ENCODE measurements at regions not wholly inside any gene's neighbourhood (a gene's known extent, or its start where the extent isn't known, plus 50 kb on each side); places are given as distances from the start of the nearest gene placed in this dataset.

- ATAC-seq = no peak
- H3K27ac ChIP-seq = no peak overlapping the region
These were observed 187.1 kb upstream of the C1QTNF7 start for GRCh38 chr4:15240764-15241163.

GRCh38 chr4:15242021-15242420, 185.8 kb upstream of the C1QTNF7 start:
- H3K27me3 ChIP-seq (ENCODE audit: insufficient read depth in 3 of 3, low read length in 2 of 3) = no peaks in the 10 kb centered on the region
- 43 to 53% (median 52%) methylated on average over 1 of the region's 1 CpG for WGBS, 3 donors
- intact Hi-C loops (cut with DNase I) = no loop called here
- H3K27ac ChIP-seq = no peak overlapping the region
- DNase-seq (no peak), ATAC-seq (no peak)
- H3K4me3 ChIP-seq = no peak overlapping the region
- TF ChIP-seq CTCF (IDR thresholded peaks at IDR 0.05) = no peak
- H3K9me3 ChIP-seq = no peaks in the 10 kb centered on the region
- no peaks in the 10 kb centered on the region for H3K4me1 ChIP-seq
- no peaks in the 10 kb centered on the region for H3K36me3 ChIP-seq (ENCODE audit: insufficient read depth in 1 of 2, low read depth in 1 of 2)

More at GRCh38 chr4:15240764-15241163, 187.1 kb upstream of the C1QTNF7 start:
- Histone ChIP-seq H3K9me3 (no peaks in the 10 kb centered on the region), H3K27me3 (ENCODE audit: insufficient read depth in 3 of 3, low read length in 2 of 3) (no peaks in the 10 kb centered on the region), H3K4me3 (no peak overlapping the region), H3K4me1 (no peaks in the 10 kb centered on the region), H3K36me3 (ENCODE audit: insufficient read depth in 1 of 2, low read depth in 1 of 2) (no peaks in the 10 kb centered on the region)
- TF ChIP-seq CTCF (IDR thresholded peaks at IDR 0.05) = no peak
- 81 to 90% (median 82%) methylated on average over 3 of the region's 3 CpGs for WGBS, 3 donors
- intact Hi-C loops (cut with DNase I) = no loop called here
- no peak for DNase-seq

- no peaks in the 10 kb centered on the region for H3K27me3 ChIP-seq (ENCODE audit: insufficient read depth in 3 of 3, low read length in 2 of 3)
- DNase-seq (no peak), ATAC-seq (no peak)
- H3K27ac ChIP-seq = no peak overlapping the region
- H3K9me3 ChIP-seq = no peaks in the 10 kb centered on the region
- 88 to 94% (median 88%) methylated on average over 2 of the region's 2 CpGs for WGBS, 3 donors
- H3K4me1 ChIP-seq = no peaks in the 10 kb centered on the region
- no peak overlapping the region for H3K4me3 ChIP-seq
- intact Hi-C loops (cut with DNase I) = no loop called here
- H3K36me3 ChIP-seq (ENCODE audit: insufficient read depth in 1 of 2, low read depth in 1 of 2) = no peaks in the 10 kb centered on the region
- TF ChIP-seq CTCF (IDR thresholded peaks at IDR 0.05) = no peak
These were observed 183.5 kb upstream of the C1QTNF7 start for GRCh38 chr4:15244354-15244753.

- Histone ChIP-seq H3K27ac (no peak overlapping the region), H3K9me3 (no peaks in the 10 kb centered on the region), H3K36me3 (ENCODE audit: insufficient read depth in 1 of 2, low read depth in 1 of 2) (no peaks in the 10 kb centered on the region), H3K4me3 (no peak overlapping the region), H3K4me1 (no peaks in the 10 kb centered on the region), H3K27me3 (ENCODE audit: insufficient read depth in 3 of 3, low read length in 2 of 3) (no peaks in the 10 kb centered on the region)
- intact Hi-C loops (cut with DNase I) = no loop called here
- TF ChIP-seq CTCF (IDR thresholded peaks at IDR 0.05) = no peak
- ATAC-seq (no peak), DNase-seq (no peak)
- WGBS, 3 donors = 80 to 87% (median 83%) methylated on average over 3 of the region's 3 CpGs
These were observed 182.8 kb upstream of the C1QTNF7 start for GRCh38 chr4:15245006-15245530.

- DNase-seq (no peak), ATAC-seq (peak in 1 of 4 donors; percentile 38)
- Histone ChIP-seq H3K27ac (no peak overlapping the region), H3K36me3 (ENCODE audit: insufficient read depth in 1 of 2, low read depth in 1 of 2) (no peaks in the 10 kb centered on the region), H3K4me1 (no peaks in the 10 kb centered on the region), H3K9me3 (no peaks in the 10 kb centered on the region), H3K27me3 (ENCODE audit: insufficient read depth in 3 of 3, low read length in 2 of 3) (no peaks in the 10 kb centered on the region), H3K4me3 (no peak overlapping the region)
- no peak for TF ChIP-seq CTCF (IDR thresholded peaks at IDR 0.05)
- WGBS, 3 donors = 6 to 19% (median 12%) methylated on average over 3 of the region's 3 CpGs
- intact Hi-C loops (cut with DNase I) = no loop called here
These were observed 177.8 kb upstream of the C1QTNF7 start for GRCh38 chr4:15250021-15250441.

Data from psoas muscle (tissue), 7 donors.